ENCODE measurements at regions not wholly inside any gene's neighbourhood (a gene's known extent, or its start where the extent isn't known, plus 50 kb on each side); places are given as distances from the start of the nearest gene placed in this dataset.

- Mint-ChIP-seq H3K27me3 (ENCODE audit: unreplicated experiment) (no peaks in the 10 kb centered on the region), H3K9me3 (ENCODE audit: unreplicated experiment) (no peaks in the 10 kb centered on the region), H3K36me3 (ENCODE audit: low read depth, unreplicated experiment) (no peaks in the 10 kb centered on the region), H3K4me3 (ENCODE audit: unreplicated experiment) (no peak overlapping the region), H3K27ac (ENCODE audit: unreplicated experiment) (no peak overlapping the region), H3K4me1 (ENCODE audit: unreplicated experiment) (no peaks in the 10 kb centered on the region)
- TF ChIP-seq CTCF (IDR thresholded peaks at IDR 0.05; ENCODE audit: unreplicated experiment) = no peak
- no peak for DNase-seq (ENCODE audit: low spot score)
Observed at GRCh38 chr6:93728150-93728549, 308.8 kb upstream of the EPHA7 start.

GRCh38 chr6:93727447-93727846, 308.1 kb upstream of the EPHA7 start:
- Mint-ChIP-seq H3K4me1 (ENCODE audit: unreplicated experiment) (no peaks in the 10 kb centered on the region), H3K4me3 (ENCODE audit: unreplicated experiment) (no peak overlapping the region), H3K9me3 (ENCODE audit: unreplicated experiment) (no peaks in the 10 kb centered on the region), H3K27me3 (ENCODE audit: unreplicated experiment) (no peaks in the 10 kb centered on the region), H3K36me3 (ENCODE audit: low read depth, unreplicated experiment) (no peaks in the 10 kb centered on the region), H3K27ac (ENCODE audit: unreplicated experiment) (no peak overlapping the region)
- no peak for TF ChIP-seq CTCF (IDR thresholded peaks at IDR 0.05; ENCODE audit: unreplicated experiment)
- no peak for DNase-seq (ENCODE audit: low spot score)

- H3K4me3 Mint-ChIP-seq (ENCODE audit: unreplicated experiment) = no peak overlapping the region
- H3K27ac Mint-ChIP-seq (ENCODE audit: unreplicated experiment) = no peak overlapping the region
- no peaks in the 10 kb centered on the region for H3K36me3 Mint-ChIP-seq (ENCODE audit: low read depth, unreplicated experiment)
- DNase-seq (ENCODE audit: low spot score) = peak; percentile 30
- peaks cover 8% of the 10 kb centered on the region for H3K4me1 Mint-ChIP-seq (ENCODE audit: unreplicated experiment)
- no peaks in the 10 kb centered on the region for H3K9me3 Mint-ChIP-seq (ENCODE audit: unreplicated experiment)
- no peaks in the 10 kb centered on the region for H3K27me3 Mint-ChIP-seq (ENCODE audit: unreplicated experiment)
- peak; percentile 42 for TF ChIP-seq CTCF (IDR thresholded peaks at IDR 0.05; ENCODE audit: unreplicated experiment)
Observed at GRCh38 chr6:93721386-93722048, 302.2 kb upstream of the EPHA7 start.

- Mint-ChIP-seq H3K27me3 (ENCODE audit: unreplicated experiment) (peaks cover 2% of the 10 kb centered on the region), H3K27ac (ENCODE audit: unreplicated experiment) (no peak overlapping the region), H3K36me3 (ENCODE audit: low read depth, unreplicated experiment) (no peaks in the 10 kb centered on the region), H3K4me1 (ENCODE audit: unreplicated experiment) (no peaks in the 10 kb centered on the region), H3K9me3 (ENCODE audit: unreplicated experiment) (peaks cover 6% of the 10 kb centered on the region), H3K4me3 (ENCODE audit: unreplicated experiment) (no peak overlapping the region)
- DNase-seq (ENCODE audit: low spot score) = no peak
- no peak for TF ChIP-seq CTCF (IDR thresholded peaks at IDR 0.05; ENCODE audit: unreplicated experiment)
Observed at GRCh38 chr6:93713974-93714373, 294.6 kb upstream of the EPHA7 start.

- peaks cover 5% of the 10 kb centered on the region for H3K9me3 Mint-ChIP-seq (ENCODE audit: unreplicated experiment)
- DNase-seq (ENCODE audit: low spot score) = no peak
- no peak for TF ChIP-seq CTCF (IDR thresholded peaks at IDR 0.05; ENCODE audit: unreplicated experiment)
- peaks cover 2% of the 10 kb centered on the region for H3K4me1 Mint-ChIP-seq (ENCODE audit: unreplicated experiment)
- H3K27ac Mint-ChIP-seq (ENCODE audit: unreplicated experiment) = no peak overlapping the region
- no peak overlapping the region for H3K4me3 Mint-ChIP-seq (ENCODE audit: unreplicated experiment)
- peaks cover 12% of the 10 kb centered on the region for H3K36me3 Mint-ChIP-seq (ENCODE audit: low read depth, unreplicated experiment)
- H3K27me3 Mint-ChIP-seq (ENCODE audit: unreplicated experiment) = peaks cover 1% of the 10 kb centered on the region
Observed at GRCh38 chr6:93703431-93703830, 284.1 kb upstream of the EPHA7 start.

Data from endothelial cell (in vitro differentiated cells).